AG08395 (cell line): ENCODE measurements at regions not wholly inside any gene's neighbourhood (a gene's known extent, or its start where the extent isn't known, plus 50 kb on each side); places are given as distances from the start of the nearest gene placed in this dataset.
"Not testable (repeated sequence)": the region's sequence is repeated elsewhere in the genome, so short reads cannot be mapped to it uniquely, and the experiment has no call there.

Source experiments
- DNase-seq: peaks from one replicate; pipeline ENCODE4 v3.0.0; 2012; ENCODE audit warnings: mixed read lengths, low spot score

- no peak for DNase-seq
These were observed 313.1 kb upstream of the TMPRSS15 start for GRCh38 chr21:18716578-18717138.

DNA sequence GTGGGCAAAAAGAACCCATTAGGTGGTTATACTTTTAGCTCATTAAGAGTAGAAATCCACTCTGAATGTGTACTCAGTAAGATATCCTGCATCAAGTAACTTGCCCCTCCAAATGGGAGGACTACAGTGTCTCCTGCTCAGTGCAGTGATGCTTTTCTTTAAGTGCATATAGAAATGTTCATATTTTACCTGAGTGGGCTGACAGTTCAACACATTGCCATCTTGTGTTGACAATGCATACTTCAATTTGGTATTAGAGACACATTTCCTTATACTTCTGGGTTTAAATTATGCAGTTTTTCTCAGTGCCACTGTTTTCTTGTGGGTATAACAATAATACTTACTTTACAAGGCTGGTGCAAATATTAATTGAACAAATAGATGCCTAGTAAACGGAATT is 318.6 kb upstream of the TMPRSS15 start:
- DNase-seq: no peak

DNA sequence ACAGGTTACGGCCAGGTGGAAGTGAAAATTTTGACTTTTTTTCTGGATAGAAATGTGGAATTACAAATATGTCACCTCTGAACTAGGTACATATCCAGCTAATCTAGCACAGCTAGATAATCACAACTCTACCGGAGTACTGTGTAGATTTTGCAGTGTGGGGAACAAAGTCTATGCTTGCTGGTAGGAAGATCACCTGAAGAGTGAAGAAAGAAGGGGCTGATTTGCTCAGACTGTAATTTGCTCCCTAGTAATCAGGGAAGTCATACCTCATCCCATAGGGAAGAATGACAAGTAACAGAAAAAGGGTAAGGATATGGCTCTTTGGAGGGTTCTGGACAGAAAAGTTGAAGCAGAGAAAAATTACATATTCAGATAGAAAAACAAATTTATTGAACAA is 319.6 kb upstream of the TMPRSS15 start:
- DNase-seq: no peak

DNA sequence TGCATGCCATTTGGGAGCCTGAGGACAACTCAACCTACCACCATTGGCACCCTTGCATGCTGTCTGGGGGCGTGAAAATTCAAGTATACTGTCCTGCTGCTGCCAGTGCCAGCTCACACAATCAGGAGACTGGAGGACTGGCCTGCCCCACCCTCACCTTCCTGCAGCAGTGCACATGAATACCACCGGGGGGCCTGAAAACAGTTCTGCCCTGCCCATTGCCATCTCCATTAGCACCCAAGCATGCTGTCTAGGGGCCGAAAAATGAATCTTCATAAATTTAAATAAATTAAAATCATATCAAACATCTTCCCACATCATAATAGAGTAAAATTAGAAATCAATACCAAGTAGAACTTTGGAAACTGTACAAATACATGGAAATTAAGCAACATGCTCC is 322.1 kb upstream of the TMPRSS15 start:
- no peak for DNase-seq

- DNase-seq: no peak
These were observed 338.4 kb upstream of the TMPRSS15 start for GRCh38 chr21:18741954-18742353.

- DNase-seq: no peak
These were observed 339.9 kb upstream of the TMPRSS15 start for GRCh38 chr21:18743531-18743930.

DNA sequence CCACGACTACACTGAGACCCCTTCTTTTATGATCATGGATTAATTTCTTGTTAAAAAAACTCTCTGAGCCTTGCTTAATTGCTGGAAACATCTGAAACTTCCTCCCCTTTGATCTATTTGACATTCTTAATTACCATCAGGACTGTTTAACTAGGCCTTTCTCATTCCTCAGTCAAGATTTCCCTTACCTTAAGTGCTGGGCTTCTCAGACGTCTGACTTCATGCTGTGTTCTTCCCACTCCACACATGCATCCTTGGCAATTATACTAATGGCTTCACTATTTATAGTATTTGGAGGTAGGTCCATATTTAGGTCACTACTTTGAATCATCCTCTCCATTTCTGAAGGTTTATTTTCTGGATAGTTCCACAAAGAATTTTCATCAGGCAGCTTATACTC is 341.3 kb upstream of the TMPRSS15 start:
- DNase-seq: no peak

- not testable (repeated sequence) for DNase-seq
These were observed 349.3 kb upstream of the TMPRSS15 start for GRCh38 chr21:18752894-18753293.

DNA sequence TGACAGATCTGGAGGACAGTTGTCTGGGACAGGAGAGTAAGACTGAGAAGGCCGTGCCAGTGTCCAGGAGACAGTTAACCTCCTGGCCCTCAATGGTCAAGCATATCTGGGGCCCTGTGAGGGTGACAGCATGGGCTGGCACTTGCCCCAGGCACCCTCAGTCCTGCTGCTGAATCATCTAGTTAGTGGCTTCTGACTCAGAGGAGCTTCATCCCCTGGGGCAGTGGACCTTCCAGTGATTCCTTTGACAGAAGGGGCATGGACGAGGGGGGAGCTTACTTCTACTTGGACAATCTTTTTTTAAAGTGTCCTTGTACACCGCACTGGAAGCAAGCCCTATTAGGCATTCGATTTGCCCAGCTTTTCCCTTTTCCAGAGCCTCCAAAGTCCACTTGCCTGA is 352.7 kb upstream of the TMPRSS15 start:
- not testable (repeated sequence) for DNase-seq

DNA sequence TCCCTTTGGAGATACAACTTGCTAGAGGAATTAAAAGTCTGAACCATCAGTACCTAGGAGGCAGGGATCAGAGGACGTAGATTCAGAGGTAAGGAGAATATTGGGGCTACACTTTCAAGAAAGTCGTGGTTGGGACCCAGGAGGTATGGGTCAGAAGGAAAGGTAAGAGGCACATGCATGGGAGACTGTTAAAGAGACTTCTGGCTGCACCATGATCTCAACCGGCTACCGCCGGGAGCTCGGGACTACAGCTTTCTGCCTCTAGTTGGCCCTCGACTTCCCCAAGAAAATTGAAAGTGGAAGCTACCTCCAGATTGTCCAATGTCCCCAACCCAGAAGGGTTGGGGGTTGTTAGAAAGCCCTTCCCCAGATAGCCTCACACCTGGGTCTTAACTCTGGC is 355.7 kb upstream of the TMPRSS15 start:
- no peak for DNase-seq

DNA sequence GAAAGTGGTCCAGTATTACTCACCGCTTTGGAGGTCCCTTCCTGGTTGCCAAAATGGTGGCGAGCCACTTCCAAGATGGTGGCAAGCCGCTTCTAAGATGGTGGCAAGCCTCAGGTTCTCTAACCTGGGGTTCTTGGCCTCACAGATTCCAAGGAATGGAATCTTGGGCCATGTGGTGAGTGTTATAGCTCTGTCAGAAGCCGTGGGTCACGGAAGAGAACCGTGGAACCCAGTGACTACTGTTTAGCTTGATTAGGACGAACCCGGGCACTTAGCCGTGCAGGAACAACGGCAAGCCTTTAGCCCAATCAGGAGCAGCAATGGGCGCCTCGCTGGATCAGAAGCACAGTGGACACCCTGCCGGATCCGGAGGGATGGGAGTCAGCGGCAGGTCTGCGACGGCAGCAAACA is 356.2 kb upstream of the TMPRSS15 start:
- DNase-seq: no peak

GRCh38 chr21:18760247-18760646 is 356.7 kb upstream of the TMPRSS15 start:
- no peak for DNase-seq

- DNase-seq: no peak
These were observed 361.1 kb upstream of the TMPRSS15 start for GRCh38 chr21:18764720-18765119.

GRCh38 chr21:18769599-18769998 is 366.0 kb upstream of the TMPRSS15 start:
- DNase-seq: no peak

DNA sequence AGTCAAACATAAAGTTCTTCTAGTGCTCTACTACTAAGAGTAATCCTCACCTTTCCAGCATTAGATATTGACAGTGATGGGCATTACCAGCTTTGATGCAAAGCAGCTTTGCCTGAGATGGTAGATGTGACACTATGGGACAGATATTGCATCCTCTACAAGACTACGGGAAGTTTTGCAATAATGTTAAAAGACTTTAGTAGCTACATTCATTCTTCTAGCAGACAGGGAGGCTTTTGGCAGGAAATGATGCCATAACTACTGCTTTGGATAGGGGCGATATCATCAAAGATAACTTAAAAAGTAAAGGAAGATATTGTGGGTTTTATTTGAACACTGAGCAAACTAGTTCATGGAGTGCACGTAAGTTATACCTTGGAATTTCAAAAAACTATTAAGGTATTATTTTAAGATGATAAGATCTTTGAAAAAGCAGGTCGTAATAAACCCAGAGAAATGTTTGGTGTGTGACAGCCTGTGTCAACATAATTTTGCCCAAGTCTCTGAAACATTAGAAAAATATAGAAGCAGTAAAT is 368.3 kb upstream of the TMPRSS15 start:
- no peak for DNase-seq

- no peak for DNase-seq
These were observed 368.8 kb upstream of the TMPRSS15 start for GRCh38 chr21:18772404-18772803.

DNA sequence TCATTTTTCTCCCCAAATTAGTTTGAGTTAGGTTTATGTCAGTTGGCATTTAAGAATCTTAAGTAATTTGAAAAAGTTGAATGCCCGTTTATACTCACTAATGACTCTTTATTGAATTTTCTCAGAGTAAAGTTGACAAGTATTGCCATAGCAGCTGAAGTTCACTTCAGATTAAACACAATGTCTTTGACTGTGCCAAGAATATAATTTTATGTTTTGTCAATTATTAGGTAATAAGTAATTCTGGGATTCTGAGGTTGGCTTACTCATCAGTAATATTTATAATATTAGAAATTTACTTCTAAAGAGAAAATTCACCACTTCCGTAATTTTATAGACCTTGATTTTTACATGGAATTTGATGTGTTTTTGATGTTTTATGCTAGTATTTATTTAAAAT is 369.3 kb upstream of the TMPRSS15 start:
- DNase-seq: no peak

- DNase-seq: no peak
These were observed 373.4 kb upstream of the TMPRSS15 start for GRCh38 chr21:18776936-18777335.

DNA sequence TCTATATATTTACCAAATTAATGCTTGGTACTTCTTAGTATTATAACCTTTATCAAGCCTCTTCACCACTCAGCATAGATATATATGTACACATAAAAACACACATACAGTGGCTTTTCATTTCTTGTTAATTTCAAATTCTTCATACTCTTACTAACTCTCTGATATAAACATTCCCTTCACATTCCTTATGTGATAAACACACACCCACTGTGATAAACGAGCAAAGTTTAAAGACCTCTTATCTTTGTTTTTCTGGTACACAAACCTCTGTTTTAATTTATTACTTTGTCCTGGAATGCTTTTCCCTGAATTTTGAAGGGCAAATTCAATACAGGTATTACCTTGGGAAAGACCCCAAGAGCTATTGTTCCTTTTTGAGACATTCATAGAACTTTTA is 379.1 kb upstream of the TMPRSS15 start:
- DNase-seq: no peak

- DNase-seq: no peak
These were observed 397.9 kb upstream of the TMPRSS15 start for GRCh38 chr21:18801468-18801867.

DNA sequence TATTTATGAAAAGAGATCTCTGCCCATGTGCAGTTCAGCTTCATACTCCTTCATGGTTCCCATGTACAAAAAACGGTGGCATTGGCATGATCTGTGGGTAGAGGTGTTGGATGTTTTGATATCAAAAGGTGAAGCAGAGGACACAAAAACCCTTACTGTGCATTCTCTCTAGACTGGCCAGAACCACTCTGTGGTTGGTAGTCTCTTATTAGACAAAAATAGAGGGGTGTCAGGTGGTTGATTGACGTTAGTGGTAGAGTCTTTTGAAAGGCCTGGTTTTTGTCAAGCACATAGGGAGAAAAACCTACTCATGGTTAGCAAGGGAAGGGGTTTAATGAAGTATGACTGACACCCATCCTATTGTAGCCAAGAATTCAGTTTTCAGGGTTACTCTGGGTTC is 400.0 kb upstream of the TMPRSS15 start:
- no peak for DNase-seq

GRCh38 chr21:18810136-18810535 is 406.6 kb upstream of the TMPRSS15 start:
- no peak for DNase-seq

GRCh38 chr21:18812308-18812707 is 408.7 kb upstream of the TMPRSS15 start:
- DNase-seq: no peak

DNA sequence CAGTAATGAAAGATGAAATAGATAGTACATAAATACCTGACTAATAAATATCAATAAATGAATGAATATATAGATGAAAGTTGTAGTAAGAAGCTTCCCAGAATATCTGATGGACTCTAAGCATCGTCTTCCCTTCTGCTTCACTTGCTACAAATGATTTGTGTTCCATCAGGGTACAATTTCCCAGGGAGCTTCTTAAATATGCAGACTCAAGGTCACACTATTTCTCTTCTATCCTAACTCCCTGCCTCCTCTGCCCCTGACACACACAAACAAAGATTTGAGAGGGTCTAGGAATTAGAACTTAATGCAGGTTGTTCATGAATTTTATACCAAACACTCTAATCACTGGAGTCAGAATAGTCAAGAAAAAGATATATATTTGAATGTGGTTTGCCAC is 415.9 kb upstream of the TMPRSS15 start:
- DNase-seq: no peak

GRCh38 chr21:18826562-18826961 is 423.0 kb upstream of the TMPRSS15 start:
- no peak for DNase-seq
